GM15510 (cell line): ENCODE measurements at regions not wholly inside any gene's neighbourhood (a gene's known extent, or its start where the extent isn't known, plus 50 kb on each side); places are given as distances from the start of the nearest gene placed in this dataset.

Experiments used
- POLR2A ChIP-seq: IDR thresholded peaks from 3 replicates; pipeline ENCODE4 v1.6.1; 2011; ENCODE audit warnings: borderline replicate concordance; ENCODE audit not compliant: insufficient read length; ENCODE audit errors: extremely low read depth

DNA sequence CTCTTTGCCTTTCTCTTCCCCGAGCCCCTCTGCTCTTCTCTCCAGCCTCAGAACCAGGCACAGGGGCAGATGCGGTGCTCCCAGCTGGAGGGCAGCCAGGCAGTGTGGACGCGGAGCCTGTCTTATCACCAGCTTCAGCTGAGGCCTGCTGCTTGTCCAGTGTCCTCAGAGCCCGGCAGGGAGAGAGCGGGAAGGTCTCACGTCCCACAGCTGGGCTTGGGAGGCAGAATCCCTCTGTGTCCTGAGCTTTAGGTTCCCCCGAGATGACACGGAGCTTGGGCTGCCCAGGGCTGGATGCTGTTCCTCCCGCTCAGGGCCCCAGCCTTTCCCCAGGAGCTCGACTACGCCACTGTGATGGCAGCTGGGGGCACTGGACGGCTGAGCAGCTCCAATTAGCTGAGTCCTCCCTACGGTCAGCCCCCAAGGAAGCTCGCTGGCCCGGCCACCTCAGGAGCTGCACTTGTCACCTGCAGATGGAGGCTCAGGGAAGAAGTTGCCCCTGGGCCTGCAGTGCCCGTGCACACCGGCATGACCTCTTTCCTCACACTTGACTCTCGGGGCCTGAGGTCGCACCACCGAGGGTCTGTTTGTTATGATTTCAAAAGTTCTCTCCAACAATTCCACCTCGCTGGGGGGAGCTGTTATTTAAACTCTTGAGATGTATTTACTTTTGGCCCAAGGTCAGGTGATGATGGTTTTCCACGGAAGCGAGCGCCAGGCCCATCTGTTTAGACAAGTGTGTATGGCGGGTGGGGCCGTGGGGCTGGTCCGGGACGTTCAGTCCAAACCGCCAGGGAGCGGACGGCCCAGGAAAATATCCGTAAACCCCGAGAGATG is 127.3 kb downstream of the SIK1 start:
- no peak for TF ChIP-seq POLR2A

DNA sequence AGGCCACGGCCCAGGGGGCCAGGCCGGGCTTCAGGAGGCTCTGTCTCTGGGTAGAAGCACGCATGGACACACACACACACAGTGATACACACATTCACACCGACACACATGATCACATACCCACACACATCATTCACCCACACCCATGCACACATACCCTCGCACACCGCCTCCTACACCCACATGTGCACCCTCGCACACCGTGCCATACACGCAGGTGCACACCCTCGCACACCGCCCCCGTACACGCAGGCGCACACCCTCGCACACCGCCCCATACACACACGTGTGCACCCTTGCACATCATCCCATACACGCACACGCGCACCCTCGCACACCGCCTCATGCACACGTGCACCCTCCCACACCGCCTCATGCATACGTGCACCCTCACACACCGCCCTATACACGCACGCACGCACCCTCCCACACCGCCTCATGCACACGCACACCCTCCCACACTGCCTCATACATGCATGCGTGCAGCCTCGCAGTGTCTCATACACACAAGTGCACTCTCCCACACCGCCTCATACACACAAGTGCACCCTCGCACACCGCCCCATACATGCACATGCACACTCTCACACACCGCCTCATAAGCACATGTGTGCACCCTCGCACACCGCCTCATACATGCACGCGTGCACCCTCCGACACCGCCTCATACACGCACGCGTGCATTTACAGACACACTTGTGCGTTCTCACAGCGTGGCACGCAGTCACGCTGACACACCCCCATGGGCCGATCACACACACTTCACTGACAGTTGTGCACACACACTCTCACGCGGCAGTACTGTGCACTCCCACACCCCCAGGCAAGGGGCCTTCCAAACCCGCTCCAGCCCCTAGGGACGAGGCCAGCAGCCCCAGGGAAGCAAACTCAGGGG is 128.1 kb downstream of the SIK1 start:
- TF ChIP-seq POLR2A: no peak

DNA sequence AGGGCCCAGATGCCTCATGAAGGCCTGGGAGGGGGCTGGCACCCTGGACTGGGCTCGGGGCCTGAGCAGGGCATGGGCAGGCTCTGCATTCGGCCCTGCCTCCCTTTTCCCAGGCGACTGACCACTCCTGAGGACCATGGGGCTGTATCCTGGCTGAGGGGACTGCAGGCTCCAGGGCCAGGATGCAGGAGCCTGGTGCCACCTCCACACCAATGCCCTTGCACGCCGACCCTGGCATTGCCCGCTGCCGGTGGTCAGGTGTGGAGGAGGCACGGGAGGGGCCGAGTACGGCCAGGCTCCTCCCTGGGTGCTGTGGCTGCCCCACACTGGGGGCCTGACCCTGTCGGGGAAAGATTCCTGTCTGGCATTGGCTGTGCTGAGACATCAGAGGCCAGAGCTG is 128.9 kb downstream of the SIK1 start:
- no peak for TF ChIP-seq POLR2A

DNA sequence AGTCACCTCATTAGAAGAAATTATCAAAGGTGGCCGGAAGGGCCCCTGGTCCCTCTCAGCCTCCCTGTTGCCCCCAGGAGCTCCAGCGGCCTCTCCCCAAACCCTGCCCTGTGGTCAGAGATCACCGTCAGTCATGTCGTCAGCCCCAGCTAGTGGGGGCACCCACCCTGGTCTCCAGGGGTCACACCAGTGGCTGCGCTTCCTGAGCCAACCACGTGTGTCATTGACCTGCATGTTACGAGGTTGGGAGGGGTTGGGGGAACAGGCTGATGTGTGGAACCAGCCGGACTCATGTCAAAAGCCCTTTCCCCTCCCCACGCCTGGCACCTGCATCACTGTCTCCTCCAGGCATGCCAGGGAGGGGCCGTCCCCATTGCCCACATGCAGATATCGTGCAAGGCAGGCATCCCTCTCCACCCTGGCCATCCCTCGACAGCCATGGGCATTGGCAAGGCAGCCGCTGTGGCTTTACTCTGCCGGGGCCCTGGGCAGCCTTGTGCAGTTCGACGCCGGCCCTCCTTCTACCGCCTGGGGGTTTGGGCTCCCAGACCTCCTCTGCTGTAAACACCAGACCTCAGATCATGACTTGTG is 128.7 kb downstream of the CRYAA start:
- no peak for TF ChIP-seq POLR2A

DNA sequence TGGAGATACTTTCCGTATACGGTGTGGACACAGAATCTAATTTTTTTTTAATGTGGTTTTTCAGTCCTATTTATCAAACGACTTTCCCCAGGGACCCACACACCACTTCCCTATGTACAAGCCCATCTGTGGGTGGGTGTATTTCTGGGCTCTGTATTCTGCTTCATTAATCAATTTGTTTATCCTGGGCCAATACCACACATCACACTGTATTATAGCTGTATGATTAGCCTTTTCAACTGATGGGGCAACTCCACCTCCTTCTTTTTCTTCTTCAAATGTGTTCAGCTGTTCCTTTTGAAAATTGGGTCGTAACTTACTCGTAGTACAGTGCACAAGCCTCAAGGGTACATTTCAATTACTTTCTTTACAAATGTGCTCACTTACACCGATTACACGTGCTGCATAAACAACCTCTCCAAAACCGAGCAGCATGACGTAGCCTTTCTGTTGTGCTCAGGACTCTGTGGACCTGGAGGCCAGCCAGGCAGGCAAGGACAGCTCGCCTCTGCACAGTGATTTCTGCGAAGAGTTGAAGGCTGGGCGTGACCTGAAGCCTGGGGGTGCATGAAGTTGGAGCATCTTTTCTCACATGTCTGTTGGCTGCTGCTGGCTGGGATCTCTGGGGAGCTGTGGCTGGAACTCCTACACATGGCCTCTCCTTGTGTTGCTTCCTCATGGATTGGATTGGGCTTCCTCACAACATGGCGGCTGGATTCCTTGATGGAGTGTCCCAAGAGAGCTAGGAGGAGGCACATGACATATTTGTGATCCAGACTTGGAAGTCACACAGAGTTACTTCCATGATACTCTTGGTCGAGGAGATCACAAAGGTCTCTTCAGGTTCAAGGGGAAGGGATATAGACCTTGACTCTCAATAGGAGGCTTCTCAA is 126.5 kb downstream of the CRYAA start:
- TF ChIP-seq POLR2A: no peak

DNA sequence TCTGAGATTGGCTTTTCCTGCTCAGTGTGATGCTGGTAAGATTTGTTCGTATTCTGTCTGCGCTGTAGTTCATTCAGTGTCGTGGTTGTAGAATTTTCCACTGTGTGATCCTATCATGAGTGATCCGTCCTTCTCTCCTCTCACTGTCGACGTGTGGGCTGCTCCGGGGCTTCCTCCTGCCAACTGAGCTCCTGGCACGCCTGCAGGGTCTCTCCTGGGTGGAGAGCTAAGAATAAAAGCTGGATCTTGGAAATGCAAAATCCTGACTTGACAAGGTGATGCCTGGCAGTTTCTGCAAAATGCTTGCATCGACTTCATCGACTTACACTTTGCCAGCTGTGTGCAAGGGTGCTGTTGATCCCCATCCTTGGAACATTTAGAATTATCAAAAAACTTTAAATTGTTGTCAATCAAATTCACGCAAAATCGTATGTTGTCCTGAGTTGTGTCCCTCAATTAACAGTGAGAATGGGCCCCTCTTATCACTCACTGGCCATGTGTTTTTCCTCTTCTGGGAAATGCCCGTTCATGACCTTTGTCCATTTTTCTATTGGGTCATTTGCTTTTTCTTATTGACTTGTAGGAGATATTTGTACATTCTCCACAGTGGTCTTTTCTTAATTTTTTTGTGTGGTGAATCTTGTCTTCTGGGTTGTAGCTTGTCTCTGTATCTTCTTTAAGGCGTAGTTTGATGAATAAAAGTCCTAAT is 125.5 kb downstream of the CRYAA start:
- no peak for TF ChIP-seq POLR2A

DNA sequence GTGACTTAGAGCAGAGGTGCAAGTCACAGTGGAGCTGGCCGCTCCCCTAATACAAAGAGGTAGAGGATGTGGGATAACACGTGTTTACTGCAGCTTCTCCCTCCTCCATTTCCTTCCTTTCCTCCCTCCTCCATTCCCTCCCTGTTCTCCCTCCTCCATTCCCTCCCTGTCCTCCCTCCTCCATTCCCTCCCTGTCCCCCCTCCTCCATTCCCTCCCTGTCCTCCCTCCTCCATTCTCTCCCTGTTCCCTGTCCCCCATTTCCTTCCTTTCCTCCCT is 124.0 kb downstream of the CRYAA start:
- TF ChIP-seq POLR2A: no peak

DNA sequence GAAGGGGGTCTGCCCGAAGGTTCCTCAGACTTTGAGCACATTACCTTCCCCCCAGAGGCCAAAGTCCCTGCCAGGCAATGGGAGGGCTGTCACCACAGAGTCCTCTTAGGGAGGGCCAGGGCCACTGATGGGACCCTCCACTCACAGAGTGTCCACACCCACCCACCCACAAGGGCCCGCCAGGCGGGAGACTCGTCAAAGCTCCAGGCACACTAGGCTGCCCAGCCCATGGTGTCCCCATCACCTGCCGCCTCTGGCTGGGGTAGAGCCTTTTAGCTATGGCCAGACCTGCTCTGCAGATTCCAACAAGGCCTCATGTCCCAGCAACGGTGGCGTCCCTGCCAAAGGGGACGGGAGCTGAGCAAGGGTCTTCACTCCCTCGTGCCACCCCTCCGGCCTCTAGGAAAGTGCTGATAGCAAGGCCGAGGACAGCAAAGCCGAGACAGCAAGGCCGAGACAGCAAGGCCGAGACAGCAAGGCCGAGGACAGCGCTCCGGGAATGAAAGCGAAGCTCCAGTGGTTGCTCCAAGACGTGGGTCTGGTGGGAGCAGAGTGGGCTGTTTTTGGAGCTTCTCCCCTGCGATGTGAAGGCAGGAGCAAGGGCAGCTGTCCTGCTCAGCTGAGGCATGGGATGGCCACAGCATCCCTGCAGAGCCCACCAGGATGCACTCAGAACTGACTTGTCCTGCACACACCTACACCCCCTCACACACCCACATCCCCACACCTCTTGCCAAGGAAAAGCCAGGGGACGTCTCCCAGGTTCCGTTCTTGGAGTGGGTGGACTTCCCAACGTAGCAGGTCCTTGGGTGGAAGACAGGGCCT is 123.4 kb downstream of the CRYAA start:
- TF ChIP-seq POLR2A: no peak

DNA sequence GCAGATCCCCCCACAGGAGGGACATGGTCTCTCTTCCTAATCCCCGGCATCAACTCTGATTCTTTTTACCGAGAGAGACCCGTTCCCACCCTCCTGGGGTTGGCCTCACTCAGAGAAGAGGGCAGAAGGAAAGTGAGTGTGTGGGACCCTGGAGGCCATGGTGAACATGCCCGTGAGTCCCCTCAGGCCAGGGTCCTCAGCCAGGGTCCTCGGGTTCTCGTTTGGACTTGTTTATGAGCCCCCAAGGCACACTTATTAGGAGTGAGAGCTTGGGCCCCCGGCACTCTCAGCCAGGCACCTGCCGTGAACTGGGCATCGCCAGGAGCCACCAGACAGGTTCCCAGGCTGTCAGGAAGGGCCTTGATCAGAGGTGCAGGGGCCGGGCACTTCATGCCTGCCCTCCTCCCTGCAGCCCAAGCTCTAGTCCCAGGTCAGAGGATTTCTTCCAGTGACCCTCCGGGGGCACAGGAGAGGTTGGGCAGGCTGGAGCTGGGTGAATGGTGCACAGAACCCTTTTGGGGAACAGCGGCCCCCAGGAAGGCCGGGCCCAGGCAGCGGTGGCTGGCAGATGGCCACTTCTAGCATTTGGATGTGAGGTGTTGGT is 122.6 kb downstream of the CRYAA start:
- no peak for TF ChIP-seq POLR2A

DNA sequence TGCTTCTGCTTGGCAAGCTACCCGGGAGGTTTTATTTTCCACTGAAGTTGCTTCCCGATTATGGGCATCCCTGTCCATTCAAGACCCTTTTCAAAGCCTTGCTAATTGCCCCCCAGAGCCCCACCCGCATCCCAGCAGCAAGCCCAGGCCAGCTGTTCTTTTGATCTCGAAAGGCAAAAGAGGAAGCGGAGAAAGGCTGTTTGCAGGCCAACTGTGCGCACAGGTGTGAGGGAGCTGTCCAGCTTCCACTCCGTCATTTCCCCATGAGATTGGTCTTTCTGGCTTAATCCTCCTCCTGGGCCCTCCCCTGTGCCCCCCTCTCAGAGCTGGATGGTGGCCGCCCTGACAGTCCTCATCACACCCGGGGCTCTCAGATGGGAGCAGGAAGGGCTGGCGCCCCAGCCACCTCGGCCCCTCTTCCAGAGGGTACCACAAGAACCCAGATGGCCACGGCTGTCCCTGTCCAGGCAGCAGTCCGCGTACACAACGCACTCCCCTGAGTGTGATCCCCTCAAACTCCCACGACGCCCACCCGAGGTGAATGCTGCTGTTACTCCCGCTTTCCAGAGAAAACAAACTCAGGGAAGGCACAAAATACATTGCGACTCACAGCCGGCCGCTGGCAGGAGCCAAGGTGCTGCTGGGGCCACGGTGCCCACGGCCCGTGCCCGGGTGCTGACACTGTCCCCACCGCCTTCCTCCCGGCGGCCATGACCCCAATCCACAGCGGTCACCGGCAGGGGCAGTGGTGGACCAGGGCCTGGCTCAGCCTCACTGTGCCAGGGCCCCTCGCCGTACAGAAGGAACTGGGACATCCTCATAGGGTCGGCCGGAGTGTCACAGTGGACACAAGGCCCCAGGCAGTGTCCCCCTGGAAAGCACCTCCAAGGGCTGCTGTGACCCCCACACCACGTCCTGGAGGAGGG is 121.9 kb downstream of the CRYAA start:
- TF ChIP-seq POLR2A: no peak

DNA sequence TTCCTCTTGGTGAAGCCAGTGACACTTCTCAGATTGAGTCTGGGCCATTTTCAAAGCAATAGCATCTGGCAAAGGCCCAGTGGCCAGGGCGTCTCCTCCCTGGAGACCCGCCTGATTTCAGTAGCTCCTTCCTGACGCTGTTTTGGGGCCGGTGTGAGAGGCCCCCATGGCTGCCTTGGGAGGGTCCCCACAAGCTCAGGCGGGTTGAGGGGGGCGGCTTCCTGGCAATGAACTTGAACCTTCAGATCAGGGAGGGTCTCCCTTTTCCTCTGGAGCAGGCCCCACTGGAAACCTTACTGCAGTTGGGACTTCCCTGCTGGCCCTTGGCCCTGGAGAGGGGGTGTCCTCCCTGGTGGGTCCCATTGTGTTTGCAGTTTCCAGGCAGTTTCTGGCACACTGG is 121.2 kb downstream of the CRYAA start:
- no peak for TF ChIP-seq POLR2A

DNA sequence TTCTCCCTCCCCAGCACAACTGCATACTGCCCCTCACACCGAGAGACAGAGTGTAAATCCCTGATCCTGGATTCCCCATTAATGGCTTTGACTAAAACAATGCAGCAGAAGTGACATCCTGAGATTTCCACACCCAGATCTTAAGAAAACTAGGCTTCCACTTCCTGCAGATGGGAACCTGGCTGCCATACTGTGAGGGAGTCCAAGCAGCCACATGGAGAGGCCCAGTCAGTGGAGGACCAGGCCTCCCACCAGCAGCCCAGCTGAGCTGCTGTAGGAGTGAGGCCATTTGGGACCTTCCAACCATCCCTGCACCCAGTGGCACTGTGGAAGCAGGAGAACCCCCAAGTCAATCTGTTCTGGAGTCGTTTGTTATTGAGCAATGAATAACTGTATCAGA is 120.6 kb downstream of the CRYAA start:
- TF ChIP-seq POLR2A: no peak
